Smooth muscle cell of the brain vasculature (primary cell): ENCODE measurements at regions not wholly inside any gene's neighbourhood (a gene's known extent, or its start where the extent isn't known, plus 50 kb on each side); places are given as distances from the start of the nearest gene placed in this dataset.

Experiments
- DNase-seq: peaks from one replicate; pipeline ENCODE4 v3.0.0-alpha.2; 2012; ENCODE audit warnings: low read depth, low spot score

DNA sequence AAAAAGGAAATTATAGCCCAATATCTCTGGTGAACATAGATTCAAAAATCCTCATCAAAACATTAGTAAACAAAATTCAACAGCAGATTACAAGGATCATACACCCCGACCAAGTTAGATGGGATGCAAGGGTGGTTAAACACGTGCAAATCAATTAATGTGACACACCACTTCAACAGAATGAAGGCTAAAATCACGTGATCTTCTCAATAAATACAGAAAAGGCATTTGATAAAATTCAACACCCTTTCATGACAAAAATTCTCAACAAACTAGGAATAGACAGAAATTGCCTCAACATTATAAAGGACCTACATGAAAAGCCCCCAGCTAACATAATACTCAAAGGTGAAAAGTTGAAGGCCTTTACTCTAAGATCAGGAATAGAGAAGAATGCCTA, 590.8 kb upstream of the FZD8 start:
- DNase-seq: no peak

DNA sequence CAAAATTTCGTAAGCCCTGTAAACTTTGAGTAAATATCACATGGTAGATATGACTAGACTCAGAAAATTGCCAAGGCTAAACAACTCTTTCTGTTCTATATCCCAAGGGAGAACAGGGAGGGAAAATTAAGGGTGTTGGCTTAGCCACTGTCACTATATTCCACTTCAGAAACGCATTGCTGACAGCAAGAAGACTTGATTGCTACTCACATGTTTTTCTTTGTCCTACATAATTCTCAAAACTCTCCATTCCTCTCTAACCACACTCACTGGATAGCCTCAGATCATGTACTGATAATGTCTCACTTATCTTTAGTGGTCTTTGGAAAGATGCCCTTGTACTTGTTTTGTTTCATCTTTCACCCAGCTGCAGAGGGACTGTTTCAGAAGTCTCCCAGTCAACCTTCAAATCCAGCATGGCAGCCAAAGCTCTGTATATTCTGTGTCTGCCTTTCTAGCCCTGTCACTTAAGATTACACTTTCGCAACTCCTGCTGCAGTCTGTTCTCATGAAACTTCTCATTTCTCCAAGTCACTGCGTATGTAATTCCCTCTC, 582.4 kb upstream of the FZD8 start:
- no peak for DNase-seq

DNA sequence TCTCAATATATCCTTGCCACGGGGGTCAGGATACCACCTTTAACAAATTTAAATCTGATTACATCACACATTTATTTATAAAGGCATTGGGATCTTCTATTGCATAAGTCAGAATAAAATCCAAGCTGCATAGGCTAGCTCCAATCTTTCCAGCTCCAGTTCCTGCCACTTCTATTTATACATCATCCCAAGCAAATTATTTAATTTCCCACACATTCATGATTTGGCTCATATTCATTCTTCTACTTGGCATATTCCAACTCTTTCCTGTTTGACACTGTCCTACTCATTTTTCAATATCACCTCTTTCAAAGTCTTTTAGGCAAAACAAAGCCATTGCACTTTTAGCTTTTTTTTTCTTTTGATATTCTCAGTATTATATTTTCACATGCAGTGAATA, 579.0 kb upstream of the FZD8 start:
- no peak for DNase-seq

DNA sequence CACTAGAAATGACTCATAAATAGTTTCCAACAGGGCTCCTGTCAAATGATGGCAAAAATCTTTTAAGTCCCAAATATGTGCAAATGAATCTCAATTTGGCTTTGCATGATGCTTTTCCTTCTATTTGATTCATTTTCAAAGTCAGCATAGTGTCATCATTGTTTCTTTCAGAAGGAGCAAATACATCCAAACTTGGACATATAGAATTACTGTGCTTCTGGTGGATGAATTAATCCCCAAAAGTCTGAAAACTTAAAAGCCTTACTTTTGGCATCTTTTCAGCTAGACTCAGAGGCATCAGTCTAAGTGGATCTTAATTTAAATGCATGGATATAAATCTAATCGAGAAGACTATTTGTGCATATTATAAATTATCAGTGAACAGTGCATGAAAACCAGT, 578.1 kb upstream of the FZD8 start:
- no peak for DNase-seq

DNA sequence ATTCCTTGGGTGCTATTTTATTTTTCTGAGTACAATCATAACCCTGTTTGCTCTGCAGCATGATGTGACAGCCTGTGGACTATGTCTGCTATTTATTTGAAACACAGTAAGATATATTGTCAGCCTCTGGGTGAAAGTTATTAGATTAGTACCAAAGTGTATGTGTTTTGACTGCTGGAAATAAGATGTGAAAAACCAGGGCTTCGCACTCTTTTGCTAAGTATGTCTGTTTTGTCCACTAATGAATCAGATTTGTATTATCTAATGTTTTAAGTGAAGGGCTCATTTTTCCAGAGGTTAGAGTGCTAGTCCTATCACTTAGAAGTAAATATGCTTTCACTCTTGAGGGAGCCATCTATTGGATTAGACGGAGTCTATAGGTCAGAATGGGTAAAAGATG, 569.8 kb upstream of the FZD8 start:
- DNase-seq: no peak

DNA sequence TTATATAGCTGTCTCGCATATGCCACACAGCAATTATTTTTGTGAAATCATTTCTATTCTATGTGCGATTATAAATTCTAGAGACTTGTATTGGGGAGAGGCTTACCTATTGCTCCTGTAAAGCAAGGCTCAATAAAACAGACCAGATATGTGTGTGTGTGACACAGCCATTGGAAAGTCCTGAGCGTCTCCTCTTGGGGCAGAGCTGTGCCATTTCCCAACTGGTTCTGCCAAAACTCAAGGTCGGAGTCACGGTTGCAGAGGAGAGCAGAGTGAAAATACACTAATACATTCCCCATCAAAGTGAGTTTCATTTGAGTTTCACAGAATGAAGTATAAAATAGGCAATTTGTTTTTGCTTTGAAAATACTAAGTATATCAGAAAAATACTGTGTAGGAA, 567.4 kb upstream of the FZD8 start:
- no peak for DNase-seq

DNA sequence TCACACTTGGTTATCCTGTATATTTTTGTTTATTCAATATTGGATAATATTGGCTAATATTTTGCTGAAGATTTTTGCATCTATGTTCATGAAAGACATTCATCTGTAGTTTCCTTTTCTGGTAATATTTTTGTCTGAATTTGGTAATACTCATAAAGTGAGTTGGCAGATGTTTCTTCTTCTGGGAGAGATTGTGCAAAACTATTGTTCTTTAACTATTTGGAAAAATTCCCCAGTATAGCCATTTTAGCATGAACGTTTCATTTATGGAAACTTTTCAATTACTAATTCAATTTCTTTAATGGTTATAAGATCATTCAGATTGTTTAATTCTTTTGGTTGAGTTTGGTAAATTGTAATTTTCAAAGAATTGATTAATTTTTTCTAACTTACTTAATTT, 560.8 kb upstream of the FZD8 start:
- no peak for DNase-seq

DNA sequence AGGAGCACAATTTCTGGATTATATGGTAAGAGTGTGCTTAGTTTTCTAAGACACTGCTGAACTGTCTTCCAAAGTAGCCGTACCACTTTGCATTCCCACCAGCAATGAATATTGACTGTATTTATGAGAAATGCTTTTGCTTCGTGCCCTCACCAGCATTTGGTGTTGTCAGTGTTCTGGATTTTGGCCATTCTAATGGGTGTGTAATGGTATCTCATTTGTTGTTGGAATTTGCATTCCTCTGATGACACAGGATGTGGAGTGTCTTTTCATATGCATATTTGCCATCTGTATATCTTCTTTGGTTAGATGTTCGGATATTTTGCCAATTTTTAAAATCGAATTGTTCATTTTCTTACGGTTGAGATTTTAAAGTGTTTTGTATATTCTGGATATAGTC, 558.5 kb upstream of the FZD8 start:
- DNase-seq: no peak

DNA sequence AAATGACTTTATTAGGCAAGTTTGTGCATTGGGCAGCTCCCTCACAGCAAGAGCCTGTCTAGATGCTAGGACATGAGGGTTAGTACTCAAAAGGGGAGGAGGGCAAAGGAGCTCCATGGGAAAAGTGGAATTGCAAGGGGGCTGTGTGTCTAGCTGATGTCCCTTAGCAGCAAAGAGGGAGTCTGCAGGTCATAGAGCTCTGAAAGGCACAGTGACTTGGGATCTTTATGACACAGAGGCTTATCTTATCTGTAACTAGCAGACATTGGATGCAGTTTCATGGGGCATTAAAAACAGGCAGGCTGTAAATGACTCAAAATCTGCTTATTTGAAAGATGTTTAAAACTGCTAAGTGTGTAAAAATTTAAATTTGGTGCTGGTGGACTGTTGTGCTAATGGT, 556.2 kb upstream of the FZD8 start:
- no peak for DNase-seq

DNA sequence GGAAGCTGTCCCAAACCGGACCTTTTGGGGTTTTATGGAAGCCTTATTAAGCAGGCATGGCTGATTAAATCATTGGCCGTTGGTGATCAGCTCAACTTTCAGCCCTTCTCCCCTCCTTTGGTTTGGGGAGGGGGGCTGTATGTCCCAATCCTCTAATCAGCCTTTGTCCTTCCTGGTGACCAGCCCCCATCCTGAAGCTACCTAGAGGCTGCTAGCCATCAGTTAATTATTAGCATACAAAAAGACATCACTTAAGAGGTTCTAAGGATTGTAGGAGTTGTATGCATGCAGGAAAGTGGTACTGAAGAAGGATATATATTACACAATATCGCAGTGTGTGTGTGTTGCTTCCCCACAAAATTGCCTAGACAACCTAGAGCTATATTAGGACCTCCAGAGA, 553.3 kb upstream of the FZD8 start:
- no peak for DNase-seq

DNA sequence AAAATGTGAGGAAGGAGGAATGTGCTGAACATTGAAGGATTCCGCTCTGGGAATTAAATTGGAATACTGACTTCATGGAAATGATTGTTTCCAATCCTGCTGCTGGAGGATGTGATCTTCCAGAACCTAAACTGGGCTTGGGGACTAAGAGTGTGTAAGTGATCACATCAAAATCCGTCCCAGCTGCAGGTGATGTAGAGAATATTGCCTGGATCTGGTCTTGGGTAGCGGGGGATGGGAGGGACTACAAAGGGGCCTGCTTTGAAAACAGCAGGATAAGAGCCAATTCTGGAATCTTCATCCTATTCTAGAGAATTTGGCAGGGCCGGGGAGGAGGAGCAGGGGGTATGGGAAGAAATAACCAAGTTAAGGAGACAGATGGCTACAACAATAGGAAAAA, 552.2 kb upstream of the FZD8 start:
- DNase-seq: no peak

DNA sequence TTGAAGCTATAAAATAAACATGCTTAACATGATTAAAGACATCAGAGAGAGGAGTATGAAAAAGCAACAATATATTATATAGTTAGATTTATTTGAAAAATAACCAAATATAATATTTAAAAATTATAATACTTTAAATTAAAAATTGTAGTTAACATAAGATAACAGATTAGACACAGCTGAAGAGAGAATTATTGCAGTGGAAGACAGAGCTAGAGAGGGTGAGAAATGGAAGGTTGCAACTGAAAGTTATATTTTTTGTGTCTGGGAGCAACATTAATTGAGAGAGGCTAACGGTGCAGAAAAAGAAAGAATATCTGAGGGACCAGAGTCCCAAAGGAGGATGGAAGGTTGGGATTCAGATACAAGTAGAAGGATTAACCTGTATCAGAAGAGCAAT, 548.9 kb upstream of the FZD8 start:
- DNase-seq: no peak

DNA sequence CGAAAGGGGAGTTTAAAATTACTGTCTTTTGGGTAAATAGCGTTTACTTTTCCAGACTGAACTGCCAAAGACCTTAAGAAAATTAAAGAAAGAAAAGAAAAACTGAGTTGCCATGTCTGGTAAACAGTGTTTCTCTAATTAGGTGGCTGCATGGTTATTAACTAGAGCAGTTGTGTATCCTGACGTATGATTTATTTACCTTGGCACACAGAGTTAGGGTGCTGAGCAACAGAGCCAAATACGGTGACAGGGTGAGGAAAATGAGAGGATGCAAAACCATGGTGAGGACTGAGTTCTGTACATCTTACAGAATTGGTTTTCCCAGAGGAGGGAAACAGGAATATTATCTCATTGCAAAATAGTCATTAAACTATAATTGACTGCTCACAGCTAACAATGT, 546.4 kb upstream of the FZD8 start:
- no peak for DNase-seq

DNA sequence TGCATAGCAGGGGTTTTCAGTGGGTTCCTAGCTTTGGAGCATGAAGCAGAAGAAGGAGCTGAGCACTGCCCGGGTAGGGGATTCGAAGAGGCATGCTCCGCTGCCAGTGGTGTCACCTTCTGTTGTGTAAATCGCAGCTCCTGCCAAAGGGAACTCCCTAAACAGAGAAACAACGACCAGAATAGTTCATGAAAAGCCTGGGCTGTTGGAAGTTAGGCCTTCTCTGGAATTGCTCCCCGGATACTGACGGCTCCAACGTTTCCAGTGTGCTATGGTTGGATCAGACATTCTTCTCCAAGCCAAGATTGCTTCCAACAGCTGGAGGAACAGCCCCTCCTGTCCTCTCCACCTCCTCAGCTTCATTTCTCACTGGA, 546.0 kb upstream of the FZD8 start:
- no peak for DNase-seq

DNA sequence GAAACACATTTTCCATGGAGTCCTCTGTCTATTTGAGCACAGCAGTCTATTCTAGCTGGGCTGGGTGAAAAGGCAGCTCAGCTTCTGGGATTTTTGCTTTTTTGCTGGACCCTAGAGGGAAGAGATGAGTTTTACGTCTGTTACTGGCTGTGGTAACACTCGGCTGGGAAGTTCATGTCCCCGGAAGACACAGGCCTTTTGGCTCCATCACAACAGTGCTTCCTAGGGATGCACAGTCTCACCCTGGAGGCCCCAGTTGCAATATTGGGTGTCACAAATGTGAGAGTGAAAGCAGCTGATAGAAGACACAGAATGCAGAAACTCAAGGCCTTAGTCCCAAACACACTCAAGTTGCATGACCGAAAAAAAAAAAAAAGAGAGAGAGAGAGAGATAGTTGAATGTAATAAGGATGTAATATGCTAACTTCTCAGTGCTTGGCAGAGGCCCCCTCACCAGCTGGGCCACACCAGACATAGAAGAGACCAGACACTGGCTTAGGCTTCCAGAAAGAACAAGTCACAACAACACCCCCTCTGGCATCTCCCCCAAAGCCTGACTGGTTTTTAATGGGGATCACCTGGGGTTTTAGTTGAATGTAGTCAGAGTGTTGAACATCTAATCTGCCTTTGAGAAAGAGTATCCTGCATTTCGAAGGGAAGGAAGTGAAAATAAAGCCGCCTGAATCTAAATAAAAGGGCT, 545.4 kb upstream of the FZD8 start:
- no peak for DNase-seq

DNA sequence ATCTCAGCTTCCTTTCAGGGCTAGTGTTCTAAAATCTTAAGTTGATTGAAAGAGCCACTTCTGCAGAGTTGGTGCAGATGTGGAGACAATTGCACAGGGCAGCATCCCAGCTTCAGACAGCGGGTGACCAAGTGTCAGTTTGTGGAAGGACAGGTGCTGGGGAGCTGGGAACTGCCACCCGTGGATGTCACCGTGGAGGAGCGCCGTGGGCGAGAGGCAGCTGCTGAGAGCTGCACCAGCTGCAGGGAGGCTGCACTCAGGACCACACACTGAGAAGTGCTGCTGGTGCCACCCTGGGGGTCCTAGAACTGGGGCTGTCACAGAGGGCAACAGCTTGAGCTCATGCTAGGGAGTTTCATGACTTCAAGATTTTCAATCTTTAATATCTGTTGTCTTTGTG, 543.0 kb upstream of the FZD8 start:
- no peak for DNase-seq

DNA sequence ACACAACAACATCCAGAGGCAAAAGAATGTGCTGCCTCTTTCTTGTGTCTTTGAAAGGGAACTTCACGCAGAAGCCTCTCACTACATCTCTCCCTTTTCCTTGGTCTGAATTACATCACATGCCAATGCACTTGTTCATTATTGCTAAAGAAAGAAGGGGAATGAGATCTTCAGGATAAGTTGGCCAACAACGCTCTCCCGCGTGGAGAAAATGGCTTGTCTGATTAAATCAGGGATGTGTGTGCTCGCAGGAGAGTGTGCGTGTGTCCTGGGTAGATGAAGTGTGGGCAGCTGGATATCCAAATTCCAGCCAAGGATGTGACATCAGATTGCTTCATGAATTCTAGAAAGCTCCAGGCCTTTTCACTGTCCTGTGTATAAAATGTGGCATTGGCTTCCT, 541.6 kb upstream of the FZD8 start:
- DNase-seq: no peak

DNA sequence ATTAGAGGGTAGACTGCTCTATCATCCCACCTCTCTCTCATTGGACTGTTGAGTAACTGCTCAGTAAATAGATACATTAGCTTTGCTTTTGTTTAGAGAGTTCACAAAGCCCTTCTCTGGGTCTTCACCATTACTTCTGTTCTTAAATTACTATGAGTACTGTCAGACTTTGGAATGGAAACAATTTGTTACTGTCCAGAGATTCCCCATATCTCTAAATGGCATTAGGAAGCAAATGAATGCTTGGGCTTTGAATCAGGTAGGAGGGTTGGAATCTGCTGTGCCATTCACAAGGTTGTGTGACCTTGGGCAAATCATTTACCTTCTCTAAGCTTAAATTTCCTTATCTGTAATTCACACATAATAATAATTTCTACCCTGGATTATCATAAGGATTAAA, 541.0 kb upstream of the FZD8 start:
- DNase-seq: no peak

DNA sequence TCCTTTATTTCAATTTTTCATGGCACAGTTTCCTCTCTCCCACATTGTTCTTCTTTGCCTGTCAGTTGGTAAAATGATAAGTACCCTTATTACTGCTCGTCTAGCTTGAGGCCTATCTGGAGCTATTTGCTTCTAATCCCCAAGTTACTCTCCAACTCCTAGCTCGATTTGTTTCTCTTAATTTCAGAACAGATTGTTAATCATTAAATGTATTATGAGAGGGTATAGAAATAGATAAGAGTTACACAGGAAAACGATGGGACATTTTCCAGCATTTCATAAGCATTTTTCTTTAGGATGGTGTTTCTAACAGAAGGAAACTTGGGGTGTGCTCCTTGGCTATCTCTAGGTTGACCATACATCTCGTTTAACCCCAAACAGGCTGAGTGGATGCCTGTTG, 540.5 kb upstream of the FZD8 start:
- no peak for DNase-seq

DNA sequence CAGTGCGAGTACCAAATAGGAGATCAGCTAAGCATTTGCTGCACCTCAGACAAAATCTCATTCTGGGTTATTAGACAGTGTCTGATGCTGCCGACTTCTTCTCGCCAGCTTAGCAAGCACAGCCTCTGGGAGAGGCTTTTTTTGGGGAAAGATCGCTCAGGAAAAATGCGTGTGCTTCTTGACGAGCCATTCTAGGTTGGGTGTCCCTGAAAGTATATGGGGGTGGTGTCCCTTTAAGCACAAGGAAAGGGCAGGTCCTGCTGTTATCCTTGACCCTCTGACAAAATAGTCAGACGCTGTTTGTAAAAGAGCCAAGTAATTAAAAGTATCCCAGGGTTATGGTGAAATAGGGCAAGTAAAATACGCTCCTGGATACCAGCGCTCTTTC, 540.1 kb upstream of the FZD8 start:
- no peak for DNase-seq

DNA sequence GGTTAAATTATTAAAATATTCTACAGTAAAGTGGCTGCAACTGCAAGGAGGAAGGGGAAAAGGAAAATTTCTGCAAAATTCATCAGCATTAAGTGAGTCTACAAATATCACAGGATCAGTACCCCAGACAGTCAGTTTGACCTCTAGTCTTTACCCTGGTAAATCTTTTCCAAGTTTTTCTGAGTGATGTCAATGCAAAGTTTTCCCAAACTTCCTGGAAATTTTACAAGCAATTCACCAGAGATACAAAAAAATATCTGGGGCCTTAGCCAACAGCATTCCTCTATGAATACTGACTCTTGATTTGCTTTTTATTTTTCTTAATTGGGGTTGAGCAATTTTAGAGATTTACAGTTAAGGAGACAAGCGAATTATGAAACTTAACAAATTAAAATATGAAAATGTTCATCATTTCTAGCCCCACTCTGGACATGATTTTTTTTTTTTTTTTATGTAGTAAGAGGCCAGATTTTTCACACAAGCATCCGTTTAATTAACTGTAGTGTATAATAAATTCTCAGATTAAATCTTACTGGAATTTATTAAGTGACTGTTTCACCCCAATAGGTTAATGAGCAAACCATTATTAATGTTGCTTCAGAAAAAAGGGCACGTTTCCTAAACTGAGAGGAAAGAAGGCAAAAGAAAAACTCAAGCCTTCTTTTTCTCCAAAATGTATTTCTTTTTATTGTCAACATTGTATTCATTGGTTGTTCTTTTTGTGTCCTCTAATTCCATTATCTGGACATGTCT, 539.5 kb upstream of the FZD8 start:
- no peak for DNase-seq

DNA sequence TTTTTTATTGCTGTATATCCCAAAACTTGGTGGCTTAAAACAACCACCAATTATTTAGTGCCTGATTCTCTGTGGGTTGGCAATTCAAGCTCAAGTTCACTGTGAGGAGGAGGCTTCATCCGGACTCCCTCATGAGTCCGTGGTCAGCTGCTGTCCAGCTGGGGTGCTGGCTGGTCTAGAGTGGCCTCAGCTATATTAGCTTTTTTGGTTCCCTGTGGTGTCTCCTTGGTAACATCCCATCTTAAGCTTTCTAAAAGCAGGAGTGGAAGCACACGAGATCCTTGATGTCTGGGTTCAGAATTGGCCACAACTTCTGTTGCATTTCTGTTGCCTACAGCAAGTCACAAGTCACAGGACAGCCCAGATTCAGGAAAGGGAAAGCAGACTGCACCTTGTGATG, 536.5 kb upstream of the FZD8 start:
- no peak for DNase-seq

DNA sequence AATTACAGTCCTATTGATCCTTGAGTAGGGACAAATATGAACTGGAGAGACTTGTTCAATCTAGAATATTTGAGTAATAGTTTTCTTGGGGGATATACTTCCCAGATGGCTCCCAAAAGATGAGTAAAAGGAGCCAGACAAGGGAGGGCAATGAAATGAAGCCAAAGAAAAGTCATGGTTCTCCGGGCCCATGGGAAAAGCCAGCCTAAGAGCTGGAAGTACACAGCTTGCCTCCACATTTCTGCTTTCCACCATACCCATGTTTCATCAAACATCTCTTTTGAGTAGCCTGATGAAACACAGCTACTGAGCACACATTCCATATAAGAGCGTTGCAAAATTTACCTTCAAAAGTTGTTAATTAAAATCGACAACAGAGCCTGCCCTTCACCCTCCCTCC, 535.0 kb upstream of the FZD8 start:
- no peak for DNase-seq

DNA sequence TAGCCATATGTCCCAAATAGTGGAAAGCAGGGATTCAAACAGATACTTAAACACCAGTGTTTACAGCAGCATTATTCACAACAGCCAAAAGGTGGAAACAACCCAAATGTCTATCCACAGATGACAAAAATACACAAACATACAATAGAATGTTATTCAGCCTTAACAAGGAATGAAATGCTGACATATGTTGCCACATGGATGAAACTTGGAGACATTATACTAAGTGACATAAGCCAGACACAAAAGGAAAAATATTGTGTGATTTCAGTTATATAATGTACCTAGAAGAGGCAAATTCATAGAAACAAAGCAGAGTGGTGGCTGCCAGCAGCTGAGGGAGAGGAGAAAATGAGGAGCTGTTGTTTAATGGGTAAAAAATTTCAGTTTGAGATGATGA, 533.9 kb upstream of the FZD8 start:
- no peak for DNase-seq
